Middle frontal gyrus (tissue), 1 donor: ENCODE measurements at regions not wholly inside any gene's neighbourhood (a gene's known extent, or its start where the extent isn't known, plus 50 kb on each side); places are given as distances from the start of the nearest gene placed in this dataset.

ENCODE experiments used
- DNase-seq: peaks from one replicate; pipeline ENCODE4 v3.0.0-alpha.2; 2015; ENCODE audit warnings: low spot score; ENCODE audit errors: extremely low spot score

DNA sequence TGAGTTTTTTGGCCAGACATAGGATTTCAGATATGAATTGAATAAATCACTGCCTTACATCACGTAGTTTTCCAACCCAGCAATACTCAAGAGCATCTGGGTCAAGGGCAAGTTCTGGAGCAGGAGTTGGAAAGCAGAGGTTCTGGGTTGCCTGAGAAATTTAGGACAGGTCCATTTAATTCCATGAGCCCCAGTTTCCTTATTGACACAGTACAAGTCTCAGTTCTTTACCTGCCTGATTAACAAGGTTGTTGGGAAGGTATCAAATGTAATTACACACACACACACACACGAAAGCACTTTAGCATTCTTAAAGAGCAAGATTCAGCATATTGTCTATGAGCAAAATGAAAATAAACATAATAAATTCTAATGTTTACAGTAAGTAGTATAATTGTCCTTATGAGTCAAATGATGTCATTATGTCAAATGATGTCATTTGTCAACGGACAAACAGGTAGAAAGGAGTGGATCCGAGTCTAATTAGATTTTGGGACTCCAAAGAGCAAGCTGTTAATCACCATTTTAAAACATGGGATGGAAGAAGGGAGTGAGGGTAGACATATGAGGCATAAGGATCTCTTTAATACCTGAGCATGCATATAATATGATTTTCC lies 268.4 kb upstream of the ARGLU1 start:
- no peak for DNase-seq

GRCh38 chr13:106835477-106835876 lies 267.5 kb upstream of the ARGLU1 start:
- DNase-seq = no peak

GRCh38 chr13:106821979-106822378 lies 254.0 kb upstream of the ARGLU1 start:
- no peak for DNase-seq

- no peak for DNase-seq
Measured at GRCh38 chr13:106819413-106820180, 251.7 kb upstream of the ARGLU1 start.

DNA sequence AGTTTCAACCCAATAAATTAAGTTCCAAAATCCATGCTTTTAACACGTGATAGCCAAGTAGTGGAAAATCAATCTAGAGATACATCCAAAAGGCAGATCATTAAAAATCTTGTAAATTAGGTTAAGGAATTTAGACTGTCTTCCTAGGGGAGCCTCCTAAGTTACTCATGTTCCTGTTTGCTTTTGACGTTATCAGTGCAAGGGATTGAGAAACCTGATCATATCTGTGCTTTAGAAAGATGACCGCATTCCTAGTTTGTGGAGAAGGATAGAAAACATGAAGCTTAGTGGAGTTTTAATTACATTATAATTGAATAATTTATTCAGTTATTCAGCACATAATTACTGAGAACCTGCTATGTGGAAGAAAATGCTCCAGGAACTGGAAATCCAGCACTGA lies 251.0 kb upstream of the ARGLU1 start:
- no peak for DNase-seq

DNA sequence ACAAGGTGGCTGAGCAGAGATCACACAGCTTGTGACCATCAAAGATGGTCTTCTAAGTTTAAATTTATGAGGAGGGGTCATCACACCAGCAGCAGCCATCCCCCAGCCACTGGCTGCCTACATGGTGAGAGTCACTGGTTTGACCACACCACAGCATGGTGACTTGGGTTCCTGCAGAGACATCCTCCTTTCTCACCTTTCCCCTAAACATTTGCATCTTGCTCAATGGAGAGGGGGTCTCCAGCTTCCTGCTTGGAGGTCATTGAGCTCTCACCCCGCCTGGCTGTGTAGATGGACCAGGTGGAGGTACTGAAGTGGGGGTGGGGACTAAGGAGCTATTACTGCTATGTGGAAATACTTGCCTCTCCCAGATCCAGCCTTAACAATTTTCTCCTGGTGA lies 247.6 kb upstream of the ARGLU1 start:
- no peak for DNase-seq

DNA sequence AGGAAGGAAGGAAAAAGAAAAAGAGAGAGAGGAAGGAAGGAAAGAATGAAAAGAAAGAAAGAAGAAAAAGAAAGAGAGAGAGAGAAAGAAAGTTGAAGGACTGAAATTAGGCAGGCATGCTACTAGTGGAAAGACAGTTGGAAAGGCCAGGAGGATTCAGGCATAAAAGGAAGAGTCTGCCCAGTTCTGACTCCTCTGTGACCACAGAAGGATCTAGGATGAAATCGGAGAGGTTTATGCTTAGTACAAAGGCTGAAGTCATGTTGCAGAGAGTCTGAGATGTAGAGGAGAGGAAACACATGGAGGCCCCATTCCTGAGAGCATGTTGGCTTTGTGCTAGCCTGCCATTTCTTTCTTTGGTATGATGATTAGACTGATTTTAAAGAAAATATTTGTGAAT lies 246.5 kb upstream of the ARGLU1 start:
- no peak for DNase-seq

GRCh38 chr13:106810069-106810468 lies 242.1 kb upstream of the ARGLU1 start:
- no peak for DNase-seq

- no peak for DNase-seq
Measured at GRCh38 chr13:106804991-106805390, 237.1 kb upstream of the ARGLU1 start.

GRCh38 chr13:106802917-106803316 lies 235.0 kb upstream of the ARGLU1 start:
- DNase-seq = no peak

DNA sequence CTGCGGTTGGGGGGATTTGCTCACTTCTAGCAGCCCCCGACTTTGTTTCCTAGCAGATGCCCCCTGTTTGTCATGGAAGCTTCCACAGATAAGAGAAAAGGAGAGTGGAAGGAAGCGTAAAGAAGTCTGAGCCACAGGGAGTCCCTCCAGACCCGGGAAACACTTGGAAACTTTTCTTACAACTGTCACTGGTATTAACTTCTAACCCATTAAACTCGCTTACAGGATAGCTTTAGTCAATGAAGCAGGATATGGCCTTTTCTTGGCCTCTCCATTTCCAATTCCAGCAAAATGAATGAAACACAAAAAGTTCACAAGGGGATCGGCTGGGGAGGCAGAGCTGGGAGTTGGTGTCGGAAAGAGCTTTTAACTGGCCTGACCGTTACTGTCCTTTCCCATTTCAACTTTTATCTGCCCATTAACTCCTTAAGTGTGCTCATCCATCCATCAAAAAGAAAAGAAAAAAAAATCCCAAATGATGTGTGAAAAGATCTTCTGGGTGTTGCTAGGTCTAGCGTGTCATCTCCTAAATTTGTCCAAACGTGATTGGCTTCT lies 231.9 kb upstream of the ARGLU1 start:
- no peak for DNase-seq

GRCh38 chr13:106797081-106797640 lies 229.2 kb upstream of the ARGLU1 start:
- no peak for DNase-seq

DNA sequence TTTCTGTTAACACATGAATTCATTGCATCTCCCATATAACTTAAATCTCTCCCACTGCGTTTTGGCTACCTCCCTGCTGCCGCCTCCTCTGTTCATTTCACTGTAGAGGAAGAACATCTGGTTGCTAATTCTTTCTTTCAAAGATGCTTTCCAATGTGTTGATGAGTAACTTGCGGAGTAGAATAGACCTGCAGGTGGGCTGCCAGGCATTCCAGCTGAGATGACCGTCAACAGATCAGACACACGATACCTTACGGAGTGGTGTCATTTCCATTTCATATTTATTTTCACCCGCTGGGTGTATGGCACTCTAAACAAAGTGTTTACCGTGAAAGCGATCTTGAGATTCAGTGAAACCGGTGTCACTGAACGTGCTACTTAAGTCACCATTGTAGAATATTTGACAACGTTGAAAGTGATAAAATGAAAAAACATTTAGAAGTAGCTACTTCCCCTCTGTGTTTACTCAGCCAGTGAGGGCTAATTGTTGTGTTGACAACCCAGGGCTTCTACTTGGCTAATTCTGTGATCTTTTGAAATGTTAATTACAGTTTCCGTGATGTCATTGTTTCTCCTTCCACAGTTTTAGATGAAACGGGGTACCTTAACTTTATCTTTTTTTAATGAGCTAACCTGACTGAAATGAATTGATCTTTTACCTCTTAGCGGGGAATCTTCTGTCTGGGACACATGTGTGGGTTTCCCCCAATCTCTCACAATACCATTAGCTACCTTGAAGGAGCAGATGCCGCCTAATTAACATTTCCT lies 228.5 kb upstream of the ARGLU1 start:
- no peak for DNase-seq

DNA sequence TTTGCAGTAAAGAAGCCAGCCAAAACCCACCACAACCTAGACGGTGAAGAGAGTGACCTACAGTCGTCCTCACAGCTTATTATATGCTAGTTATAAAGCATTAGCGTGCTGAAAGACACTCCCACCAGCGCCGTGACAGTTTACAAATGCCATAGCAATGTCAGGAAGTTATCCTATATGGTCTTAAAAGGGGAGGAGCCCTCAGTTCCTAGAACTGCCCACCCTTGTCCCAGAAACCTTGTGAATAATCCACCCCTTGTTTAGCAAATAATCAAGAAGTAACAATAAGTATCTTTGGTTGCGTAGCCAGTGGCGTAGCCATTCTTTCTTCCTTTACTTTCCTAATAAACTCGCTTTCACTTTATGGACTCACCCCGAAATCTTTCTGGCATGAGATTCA lies 227.9 kb upstream of the ARGLU1 start:
- DNase-seq = no peak

DNA sequence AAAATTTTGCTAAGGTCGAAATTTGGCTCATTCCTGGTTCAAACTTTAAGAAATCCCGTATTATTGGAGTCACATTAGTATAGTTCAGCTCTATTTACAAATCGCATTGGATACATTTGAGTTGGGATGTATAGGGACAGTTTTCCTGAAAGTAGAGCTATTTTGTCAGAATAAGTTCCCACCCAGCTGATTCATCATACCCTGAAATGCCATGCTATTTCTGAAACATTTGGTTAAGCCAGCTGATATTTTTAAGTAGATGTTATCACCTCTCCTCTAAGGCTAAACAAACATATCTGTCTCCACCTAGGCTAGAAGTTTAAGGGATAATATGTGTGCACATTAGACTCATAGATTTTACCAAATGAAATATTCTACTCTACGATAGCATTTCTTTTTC lies 226.2 kb upstream of the ARGLU1 start:
- no peak for DNase-seq

GRCh38 chr13:106789911-106790310 lies 222.0 kb upstream of the ARGLU1 start:
- no peak for DNase-seq

DNA sequence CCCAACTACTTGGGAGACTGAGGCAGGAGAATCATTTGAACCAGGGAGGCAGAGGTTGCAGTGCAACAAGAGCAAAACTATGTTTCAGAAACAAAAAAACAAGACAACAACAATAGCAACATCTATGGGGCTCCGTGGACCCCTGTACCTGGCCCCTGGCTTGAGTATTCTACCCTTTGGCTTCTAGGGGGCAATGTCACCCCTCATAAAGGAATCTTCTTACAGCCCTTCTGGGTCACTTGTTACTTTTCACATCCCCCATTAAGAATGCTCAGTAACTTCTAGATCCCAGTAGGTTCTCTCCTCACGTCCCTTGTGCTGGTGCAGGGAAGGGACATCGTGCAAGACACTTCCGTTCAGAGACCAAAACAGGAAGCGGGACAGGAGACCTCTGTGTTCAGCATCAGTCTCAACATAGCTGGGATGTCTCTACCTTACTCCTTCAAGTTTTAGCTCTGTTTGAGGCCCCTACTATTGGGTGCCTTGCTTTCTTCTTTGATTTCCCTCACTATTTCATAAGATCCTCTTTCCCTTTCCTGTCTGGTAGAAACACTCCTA lies 218.1 kb upstream of the ARGLU1 start:
- DNase-seq = no peak

- DNase-seq = no peak
Measured at GRCh38 chr13:106774621-106775020, 206.7 kb upstream of the ARGLU1 start.

- DNase-seq = no peak
Measured at GRCh38 chr13:106772006-106772601, 204.2 kb upstream of the ARGLU1 start.

GRCh38 chr13:106768991-106769390 lies 201.1 kb upstream of the ARGLU1 start:
- DNase-seq = no peak

GRCh38 chr13:106762708-106763107 lies 194.8 kb upstream of the ARGLU1 start:
- DNase-seq = no peak
